AG09319 (cell line): ENCODE measurements at regions not wholly inside any gene's neighbourhood (a gene's known extent, or its start where the extent isn't known, plus 50 kb on each side); places are given as distances from the start of the nearest gene placed in this dataset.
"Not testable (repeated sequence)": the region's sequence is repeated elsewhere in the genome, so short reads cannot be mapped to it uniquely, and the experiment has no call there.

Experiments used
- DNase-seq: peaks from one replicate; pipeline ENCODE4 v3.0.0-alpha.2; 2010; ENCODE audit warnings: low read depth; ENCODE audit errors: extremely low read depth
- CTCF ChIP-seq: IDR thresholded peaks from 2 replicates; pipeline ENCODE4 v1.5.1; 2011; ENCODE audit warnings: low read depth, mild to moderate bottlenecking, inconsistent platforms, low read length, moderate library complexity

GRCh38 chr4:59704616-59705015 lies 1495.5 kb upstream of the ADGRL3 start:
- DNase-seq: no peak
- TF ChIP-seq CTCF: no peak

- no peak for TF ChIP-seq CTCF
- DNase-seq: no peak
Measured at GRCh38 chr4:59712470-59712869, 1487.7 kb upstream of the ADGRL3 start.

- not testable (repeated sequence) for DNase-seq
Measured at GRCh38 chr4:59724286-59724685, 1475.8 kb upstream of the ADGRL3 start.

GRCh38 chr4:59727745-59728144 lies 1472.4 kb upstream of the ADGRL3 start:
- no peak for TF ChIP-seq CTCF
- no peak for DNase-seq

GRCh38 chr4:59728496-59728895 lies 1471.6 kb upstream of the ADGRL3 start:
- DNase-seq: no peak

GRCh38 chr4:59729321-59729720 lies 1470.8 kb upstream of the ADGRL3 start:
- no peak for TF ChIP-seq CTCF
- DNase-seq: no peak

More at GRCh38 chr4:59728496-59728895, 1471.6 kb upstream of the ADGRL3 start:
- TF ChIP-seq CTCF: no peak

GRCh38 chr4:59748433-59748832 lies 1451.7 kb upstream of the ADGRL3 start:
- TF ChIP-seq CTCF: no peak
- DNase-seq: no peak

- DNase-seq: no peak
- TF ChIP-seq CTCF: no peak
Measured at GRCh38 chr4:59759082-59759825, 1440.9 kb upstream of the ADGRL3 start.
